ENCODE measurements at regions not wholly inside any gene's neighbourhood (a gene's known extent, or its start where the extent isn't known, plus 50 kb on each side); places are given as distances from the start of the nearest gene placed in this dataset.

DNA sequence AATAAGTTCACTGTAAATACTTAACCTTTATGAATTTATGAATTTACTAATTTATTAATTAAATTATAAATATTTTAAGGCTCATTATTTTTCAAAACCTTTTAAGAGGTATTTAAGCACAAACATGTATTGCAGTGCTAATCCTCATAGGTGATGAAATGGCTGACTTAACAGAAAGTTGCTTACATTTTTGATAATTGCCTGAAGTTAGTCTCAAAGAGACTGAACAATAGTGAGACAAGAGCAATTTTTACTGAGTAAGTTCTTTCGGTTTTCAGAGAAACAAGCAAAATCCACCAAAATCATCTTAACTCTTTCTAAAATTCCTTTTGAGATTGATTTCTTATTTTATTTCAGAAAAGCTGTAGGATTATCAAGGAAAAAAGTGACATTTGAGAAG, 137.3 kb upstream of the VGLL2 start:
- TF ChIP-seq, protein P1, sequence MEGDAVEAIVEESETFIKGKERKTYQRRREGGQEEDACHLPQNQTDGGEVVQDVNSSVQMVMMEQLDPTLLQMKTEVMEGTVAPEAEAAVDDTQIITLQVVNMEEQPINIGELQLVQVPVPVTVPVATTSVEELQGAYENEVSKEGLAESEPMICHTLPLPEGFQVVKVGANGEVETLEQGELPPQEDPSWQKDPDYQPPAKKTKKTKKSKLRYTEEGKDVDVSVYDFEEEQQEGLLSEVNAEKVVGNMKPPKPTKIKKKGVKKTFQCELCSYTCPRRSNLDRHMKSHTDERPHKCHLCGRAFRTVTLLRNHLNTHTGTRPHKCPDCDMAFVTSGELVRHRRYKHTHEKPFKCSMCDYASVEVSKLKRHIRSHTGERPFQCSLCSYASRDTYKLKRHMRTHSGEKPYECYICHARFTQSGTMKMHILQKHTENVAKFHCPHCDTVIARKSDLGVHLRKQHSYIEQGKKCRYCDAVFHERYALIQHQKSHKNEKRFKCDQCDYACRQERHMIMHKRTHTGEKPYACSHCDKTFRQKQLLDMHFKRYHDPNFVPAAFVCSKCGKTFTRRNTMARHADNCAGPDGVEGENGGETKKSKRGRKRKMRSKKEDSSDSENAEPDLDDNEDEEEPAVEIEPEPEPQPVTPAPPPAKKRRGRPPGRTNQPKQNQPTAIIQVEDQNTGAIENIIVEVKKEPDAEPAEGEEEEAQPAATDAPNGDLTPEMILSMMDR (IDR thresholded peaks at IDR 0.05 in 2 of 3, conservative IDR thresholded peaks at IDR 0.05 in 1 of 3; ENCODE audit: insufficient read depth in 2 of 3, low read depth in 1 of 3, low read length in 3 of 3) = no peak
- no peak for TF ChIP-seq ZNF431 (CRISPR knock-in tag; IDR thresholded peaks at IDR 0.05)
- TF ChIP-seq NONO (IDR thresholded peaks at IDR 0.05; ENCODE audit: low read depth in 2 of 2, low read length in 1 of 2) = no peak
- no peak for TF ChIP-seq POLR2AphosphoS5 (IDR thresholded peaks at IDR 0.05; ENCODE audit: control insufficient read depth, insufficient read depth, low read depth, low read length)
- TF ChIP-seq, protein P2, sequence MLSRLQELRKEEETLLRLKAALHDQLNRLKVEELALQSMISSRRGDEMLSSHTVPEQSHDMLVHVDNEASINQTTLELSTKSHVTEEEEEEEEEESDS (CRISPR knock-in tag; IDR thresholded peaks at IDR 0.05) = no peak
- TF ChIP-seq KDM1A (IDR thresholded peaks at IDR 0.05) = no peak
- TF ChIP-seq POLR2A (conservative IDR thresholded peaks at IDR 0.05) = no peak
- TF ChIP-seq POLR2G (IDR thresholded peaks at IDR 0.05; ENCODE audit: low read depth, low read length) = no peak
- TF ChIP-seq, protein P3, sequence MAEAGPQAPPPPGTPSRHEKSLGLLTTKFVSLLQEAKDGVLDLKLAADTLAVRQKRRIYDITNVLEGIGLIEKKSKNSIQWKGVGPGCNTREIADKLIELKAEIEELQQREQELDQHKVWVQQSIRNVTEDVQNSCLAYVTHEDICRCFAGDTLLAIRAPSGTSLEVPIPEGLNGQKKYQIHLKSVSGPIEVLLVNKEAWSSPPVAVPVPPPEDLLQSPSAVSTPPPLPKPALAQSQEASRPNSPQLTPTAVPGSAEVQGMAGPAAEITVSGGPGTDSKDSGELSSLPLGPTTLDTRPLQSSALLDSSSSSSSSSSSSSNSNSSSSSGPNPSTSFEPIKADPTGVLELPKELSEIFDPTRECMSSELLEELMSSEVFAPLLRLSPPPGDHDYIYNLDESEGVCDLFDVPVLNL (CRISPR knock-in tag; IDR thresholded peaks at IDR 0.05; ENCODE audit: low read depth) = no peak
- no peak for TF ChIP-seq TCF7L2 (IDR thresholded peaks at IDR 0.05; ENCODE audit: low read depth, low read length)
- TF ChIP-seq, protein P4, sequence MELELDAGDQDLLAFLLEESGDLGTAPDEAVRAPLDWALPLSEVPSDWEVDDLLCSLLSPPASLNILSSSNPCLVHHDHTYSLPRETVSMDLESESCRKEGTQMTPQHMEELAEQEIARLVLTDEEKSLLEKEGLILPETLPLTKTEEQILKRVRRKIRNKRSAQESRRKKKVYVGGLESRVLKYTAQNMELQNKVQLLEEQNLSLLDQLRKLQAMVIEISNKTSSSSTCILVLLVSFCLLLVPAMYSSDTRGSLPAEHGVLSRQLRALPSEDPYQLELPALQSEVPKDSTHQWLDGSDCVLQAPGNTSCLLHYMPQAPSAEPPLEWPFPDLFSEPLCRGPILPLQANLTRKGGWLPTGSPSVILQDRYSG (tag; conservative IDR thresholded peaks at IDR 0.05; ENCODE audit: low read depth) = no peak
- TF ChIP-seq PHF20 (IDR thresholded peaks at IDR 0.05; ENCODE audit: partially characterized antibody) = no peak
